Right cardiac atrium (tissue), 5 donors: ENCODE measurements at regions not wholly inside any gene's neighbourhood (a gene's known extent, or its start where the extent isn't known, plus 50 kb on each side); places are given as distances from the start of the nearest gene placed in this dataset.

Experiments
- ATAC-seq, 2 donors: fragments of 200-7000 bp; cut with Tn5 transposase; one replicate each; pipeline versions ENCODE4 v1.8.0 to v1.9.1; 2020; ENCODE audit warnings: moderate library complexity in 2 of 2, mild to moderate bottlenecking in 1 of 2
- DNase-seq, 3 donors: peaks; one replicate each; pipeline ENCODE4 v3.0.0-alpha.2; 2020
- H3K27ac ChIP-seq: one replicate; pipeline ENCODE4 v1.5.1; 2013; ENCODE audit warnings: mild to moderate bottlenecking, low read length, control low read depth, moderate library complexity
- H3K27me3 ChIP-seq: one replicate; pipeline ENCODE4 v1.6.1; 2013; ENCODE audit not compliant: control insufficient read depth, insufficient read depth
- H3K4me1 ChIP-seq: one replicate; pipeline ENCODE4 v1.6.1; 2013; ENCODE audit warnings: low read length; ENCODE audit not compliant: control insufficient read depth, insufficient read depth
- H3K4me3 ChIP-seq: one replicate; pipeline ENCODE4 v1.5.1; 2013; ENCODE audit warnings: low read length, control low read depth
- H3K9me3 ChIP-seq: one replicate; pipeline ENCODE4 v1.6.1; 2013; ENCODE audit warnings: low read length; ENCODE audit not compliant: control insufficient read depth
- WGBS: extraction: QIAGEN DNeasy Blood & Tissue Kit; methylation state at CpG from one replicate; pipeline ENCODE4 v1.1.7; 2013; 5-methylcytosine and 5-hydroxymethylcytosine counted together
- intact Hi-C, 4 donors: fragments of 100-400 bp; cut with DNase I; formaldehyde crosslinking; loops; one replicate each; pipeline versions ENCODE4 v1.11.0 to v1.14.0; 2022 to 2023
- donor health status: healthy with polysubstance abuse.
- donor health status: DM: no; HTN: yes; CAD: no.
- donor health status: DM: no; HTN: no; CAD: no.
- donor health status: DM: no; HTN: yes; CAD: no; lungs with severe emphysema.
- donor health status: DM: yes; HTN: yes; CAD: no.

DNA sequence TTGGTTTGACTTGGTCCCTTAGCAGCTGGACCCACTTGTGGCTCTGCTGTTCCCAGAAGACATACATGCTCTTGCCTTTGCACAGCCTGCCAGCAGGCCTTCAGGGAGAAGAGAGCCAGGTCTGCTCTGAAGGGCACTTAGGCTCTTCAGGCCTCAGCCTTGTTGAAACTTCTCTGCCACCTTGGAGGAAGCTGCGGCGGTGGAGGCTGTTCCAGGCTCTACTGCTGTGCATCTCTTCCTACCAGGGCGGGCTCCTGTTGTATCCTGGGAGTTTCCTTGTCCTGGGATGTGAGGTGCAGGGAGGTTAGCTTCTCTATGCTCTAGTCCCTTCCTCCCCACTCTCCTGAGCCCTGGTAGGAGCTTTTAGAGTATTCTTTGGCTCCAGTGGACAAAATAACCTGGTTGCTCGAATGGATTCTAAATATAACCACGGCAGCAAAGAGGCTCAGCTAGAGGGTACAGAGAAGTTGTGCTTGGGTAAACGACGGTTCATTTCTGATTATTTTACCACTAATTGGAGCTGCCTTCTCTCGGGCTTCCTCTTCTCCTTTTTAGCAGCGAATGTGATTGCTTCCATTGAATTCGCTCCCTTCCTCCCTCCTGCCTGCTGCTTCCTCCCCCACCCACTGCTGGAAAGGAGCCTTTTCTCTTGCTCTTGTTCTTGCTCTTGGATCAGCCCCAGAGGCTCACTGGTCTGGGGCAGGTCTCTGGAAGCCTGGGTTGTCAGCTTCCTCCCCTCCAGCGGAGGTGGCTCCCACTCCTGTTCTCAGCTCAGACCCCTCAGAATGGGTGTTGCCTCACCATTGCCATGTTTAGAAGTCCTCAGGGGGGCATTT, 126.6 kb upstream of the CACNA1E start:
- H3K4me3 ChIP-seq: no peak overlapping the region
- ATAC-seq (peak; percentile 62 to 65), DNase-seq (no peak)
- intact Hi-C loops: no loop called here
- no peaks in the 10 kb centered on the region for H3K4me1 ChIP-seq
- no peak overlapping the region for H3K27ac ChIP-seq
- H3K27me3 ChIP-seq: no peaks in the 10 kb centered on the region
- H3K9me3 ChIP-seq: no peaks in the 10 kb centered on the region
- WGBS: 37% methylated on average over 11 of the region's 11 CpGs

DNA sequence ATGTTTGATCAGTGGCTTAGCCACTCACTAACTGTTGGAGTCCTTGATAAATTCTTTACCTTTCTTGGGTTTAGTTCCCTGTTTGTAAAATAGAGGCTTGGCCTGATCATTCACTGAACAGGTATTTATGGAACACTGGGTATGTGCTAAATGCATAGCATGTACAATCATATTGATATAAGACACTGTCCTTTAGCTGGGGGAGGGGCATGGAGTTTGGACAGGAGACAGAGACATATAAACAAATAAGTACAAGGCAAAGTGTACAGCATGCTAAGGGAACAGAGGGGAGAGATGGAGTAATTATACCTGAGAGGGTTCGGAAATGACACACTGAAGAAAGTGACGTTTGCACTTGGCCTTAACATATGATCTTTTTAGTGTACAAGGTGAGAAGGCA, 124.3 kb upstream of the CACNA1E start:
- Histone ChIP-seq H3K4me3 (no peak overlapping the region), H3K27ac (no peak overlapping the region), H3K27me3 (no peaks in the 10 kb centered on the region), H3K9me3 (no peaks in the 10 kb centered on the region), H3K4me1 (no peaks in the 10 kb centered on the region)
- WGBS: 87% methylated on average over 2 of the region's 2 CpGs
- intact Hi-C loops: no loop called here
- DNase-seq (no peak), ATAC-seq (no peak)

DNA sequence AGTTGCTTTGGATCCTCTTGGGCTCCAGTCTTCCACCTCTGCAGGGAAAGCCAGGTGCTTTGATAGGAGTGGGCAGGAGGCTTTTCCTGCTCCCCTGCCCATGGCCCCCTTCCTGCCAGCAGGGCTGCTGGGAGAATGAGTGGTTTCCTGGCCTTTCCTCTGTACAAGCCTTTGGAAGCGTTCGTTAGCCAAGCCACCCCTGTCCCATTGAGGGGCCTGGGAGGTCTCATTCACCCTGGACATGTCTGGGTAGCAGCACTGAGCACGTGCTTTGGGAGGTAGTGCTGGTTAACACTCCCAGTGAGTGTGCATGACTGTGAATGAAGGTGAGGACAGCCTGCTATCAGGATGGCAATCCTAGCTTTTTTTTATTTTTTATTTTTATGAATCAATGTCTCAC, 118.5 kb upstream of the CACNA1E start:
- intact Hi-C loops: no loop called here
- Histone ChIP-seq H3K4me1 (no peaks in the 10 kb centered on the region), H3K4me3 (no peak overlapping the region), H3K27ac (no peak overlapping the region), H3K9me3 (no peaks in the 10 kb centered on the region), H3K27me3 (no peaks in the 10 kb centered on the region)
- ATAC-seq: no peak
- WGBS: 73% methylated on average over 3 of the region's 3 CpGs
- no peak for DNase-seq

DNA sequence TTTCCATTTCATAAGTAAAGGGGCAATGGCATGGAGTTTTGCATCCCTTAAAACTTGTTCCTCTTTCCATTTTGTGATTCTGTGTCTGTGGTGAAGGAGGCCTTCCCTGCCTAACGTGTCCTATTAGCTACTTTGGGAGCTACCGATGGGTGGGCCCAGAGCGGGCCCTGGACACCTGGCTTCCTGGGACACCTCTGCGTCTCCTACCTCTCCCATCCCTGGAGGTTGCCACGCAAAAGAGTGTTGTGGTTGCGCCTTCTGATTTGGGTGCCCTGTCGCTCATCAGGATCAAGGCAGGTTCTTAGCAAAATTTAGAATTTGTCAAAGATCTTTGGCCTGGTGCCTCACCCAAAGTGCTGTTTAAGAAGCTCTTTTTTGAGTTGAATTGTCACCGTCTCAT, 116.4 kb upstream of the CACNA1E start:
- Histone ChIP-seq H3K4me1 (no peaks in the 10 kb centered on the region), H3K27ac (no peak overlapping the region), H3K4me3 (no peak overlapping the region), H3K9me3 (no peaks in the 10 kb centered on the region), H3K27me3 (no peaks in the 10 kb centered on the region)
- ATAC-seq (no peak), DNase-seq (no peak)
- intact Hi-C loops: no loop called here
- WGBS: 91% methylated on average over 8 of the region's 8 CpGs

DNA sequence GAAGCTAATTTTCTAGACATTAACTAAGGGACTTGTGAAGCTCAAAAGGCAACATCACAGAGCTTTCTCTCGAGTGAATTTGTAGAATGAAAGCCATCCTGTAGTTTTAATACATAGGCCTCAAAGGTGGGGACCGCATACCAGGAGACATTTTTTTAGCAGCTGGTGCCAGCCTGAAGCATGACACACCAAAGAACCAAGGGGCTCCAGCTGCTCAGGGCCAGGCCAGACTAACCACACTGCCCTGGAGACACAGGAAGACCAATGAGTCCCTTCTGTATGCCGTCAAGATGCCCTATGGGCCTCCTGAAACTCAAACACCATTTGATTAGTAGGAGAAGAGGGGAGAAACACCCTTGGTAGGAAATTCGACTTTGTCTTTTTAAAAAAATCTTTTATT, 113.9 kb upstream of the CACNA1E start:
- intact Hi-C loops: no loop called here
- ATAC-seq: no peak
- Histone ChIP-seq H3K4me3 (no peak overlapping the region), H3K27me3 (no peaks in the 10 kb centered on the region), H3K27ac (no peak overlapping the region), H3K9me3 (no peaks in the 10 kb centered on the region), H3K4me1 (no peaks in the 10 kb centered on the region)
- 75% methylated on average over 4 of the region's 4 CpGs for WGBS
- no peak for DNase-seq

- Histone ChIP-seq H3K4me1 (no peaks in the 10 kb centered on the region), H3K27me3 (no peaks in the 10 kb centered on the region), H3K27ac (no peak overlapping the region), H3K9me3 (no peaks in the 10 kb centered on the region), H3K4me3 (no peak overlapping the region)
- intact Hi-C loops: no loop called here
- no peak for ATAC-seq
- WGBS: 59% methylated on average over 6 of the region's 6 CpGs
- no peak for DNase-seq
Observed at GRCh38 chr1:181383695-181384094, 99.6 kb upstream of the CACNA1E start.

DNA sequence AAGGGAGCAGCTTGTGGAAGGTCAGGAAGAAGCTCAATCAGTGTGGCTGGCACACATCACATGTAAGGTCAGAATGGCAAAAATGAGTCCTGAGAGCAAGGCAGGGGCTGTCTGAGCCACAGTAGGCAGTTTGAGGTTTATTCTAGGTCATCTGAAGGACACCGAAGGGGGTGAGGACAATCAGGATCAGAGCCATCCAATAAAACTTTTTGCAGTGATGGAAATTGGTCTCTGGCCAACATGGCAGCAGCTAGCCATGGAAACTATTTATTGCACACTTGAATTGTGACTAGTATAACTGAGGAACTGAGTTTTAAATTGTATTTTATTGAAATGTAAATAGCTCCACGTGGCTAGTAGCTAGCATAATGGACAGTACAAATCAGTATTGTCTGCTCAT, 97.0 kb upstream of the CACNA1E start:
- WGBS: 54% methylated on average over 2 of the region's 2 CpGs
- no peak for ATAC-seq

DNA sequence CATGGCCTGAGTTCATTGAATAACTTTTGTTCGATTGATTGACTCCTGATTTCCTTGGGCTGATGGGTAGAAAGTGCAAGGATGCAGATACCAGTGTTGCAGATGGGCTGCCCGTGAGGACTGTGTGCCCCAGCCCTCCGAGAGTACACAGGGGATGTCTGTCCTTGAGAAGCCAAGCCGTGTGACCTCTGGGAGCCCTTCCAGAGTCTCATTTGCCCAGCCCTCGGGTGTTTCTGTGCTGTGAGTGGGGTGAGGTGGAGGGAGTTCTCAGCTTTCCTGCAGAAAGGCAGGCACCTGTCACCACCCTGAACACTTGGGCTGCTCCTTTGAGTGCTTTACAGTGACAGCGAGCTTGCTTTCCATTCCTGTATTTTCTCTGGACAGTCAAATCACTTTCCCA, 96.4 kb upstream of the CACNA1E start:
- Histone ChIP-seq H3K27ac (no peak overlapping the region), H3K27me3 (no peaks in the 10 kb centered on the region), H3K4me3 (no peak overlapping the region), H3K9me3 (no peaks in the 10 kb centered on the region), H3K4me1 (peaks cover 2% of the 10 kb centered on the region)
- WGBS: 57% methylated on average over 6 of the region's 6 CpGs
- no peak for DNase-seq
- no peak for ATAC-seq
- intact Hi-C loops: no loop called here

More for the DNA sequence above, 97.0 kb upstream of the CACNA1E start:
- Histone ChIP-seq H3K27ac (no peak overlapping the region), H3K4me3 (no peak overlapping the region), H3K27me3 (no peaks in the 10 kb centered on the region), H3K9me3 (no peaks in the 10 kb centered on the region), H3K4me1 (peaks cover 2% of the 10 kb centered on the region)
- DNase-seq: no peak
- intact Hi-C loops: no loop called here

DNA sequence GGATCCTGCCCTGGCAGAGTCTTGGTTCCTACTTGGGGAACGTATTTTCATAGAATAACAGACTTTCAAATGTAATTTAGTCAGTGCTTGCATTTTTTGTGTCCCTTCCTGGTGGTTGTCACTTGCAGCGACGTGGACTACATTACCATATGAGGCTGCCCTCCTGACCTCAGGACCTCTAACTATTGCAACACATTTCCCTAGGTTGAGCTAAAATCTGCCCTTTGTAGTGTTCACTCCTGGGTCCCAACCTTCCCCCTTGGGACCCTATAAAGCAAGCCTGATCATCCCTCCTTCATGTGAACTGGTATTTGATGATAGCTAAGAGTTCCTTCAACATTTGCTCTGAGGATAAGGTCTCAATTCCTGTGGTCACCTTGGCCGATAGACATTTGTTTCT, 95.6 kb upstream of the CACNA1E start:
- H3K27me3 ChIP-seq: no peaks in the 10 kb centered on the region
- no peak overlapping the region for H3K27ac ChIP-seq
- H3K4me1 ChIP-seq: peaks cover 2% of the 10 kb centered on the region
- DNase-seq: no peak
- 85% methylated on average over 4 of the region's 4 CpGs for WGBS
- intact Hi-C loops: no loop called here
- no peak for ATAC-seq
- H3K9me3 ChIP-seq: no peaks in the 10 kb centered on the region
- H3K4me3 ChIP-seq: no peak overlapping the region

GRCh38 chr1:181390410-181391077, 92.8 kb upstream of the CACNA1E start:
- H3K9me3 ChIP-seq: no peaks in the 10 kb centered on the region
- no peak overlapping the region for H3K4me3 ChIP-seq
- H3K27ac ChIP-seq: no peak overlapping the region
- intact Hi-C loops: no loop called here
- ATAC-seq: no peak
- 29% methylated on average over 8 of the region's 8 CpGs for WGBS
- no peaks in the 10 kb centered on the region for H3K27me3 ChIP-seq
- H3K4me1 ChIP-seq: peaks cover 2% of the 10 kb centered on the region
- no peak for DNase-seq

GRCh38 chr1:181391301-181391900, 91.9 kb upstream of the CACNA1E start:
- Histone ChIP-seq H3K4me3 (no peak overlapping the region), H3K4me1 (peaks cover 2% of the 10 kb centered on the region), H3K27me3 (no peaks in the 10 kb centered on the region), H3K27ac (no peak overlapping the region), H3K9me3 (no peaks in the 10 kb centered on the region)
- intact Hi-C loops: no loop called here
- DNase-seq: no peak
- ATAC-seq: no peak
- WGBS: 35% methylated on average over 5 of the region's 5 CpGs
